Caco-2 (cell line): ENCODE measurements at regions not wholly inside any gene's neighbourhood (a gene's known extent, or its start where the extent isn't known, plus 50 kb on each side); places are given as distances from the start of the nearest gene placed in this dataset.

ENCODE experiments used
- BruUV-seq: library from RNA; stranded (reverse); fragments of 400-500 nt; replicated peaks from 2 replicates; lab custom pipeline; 2021; lab: Mats Ljungman, UMichigan
- CTCF ChIA-PET: fragments of 300-600 bp; sonication (Branson Sonifier 250); formaldehyde crosslinking; loops from one replicate; lab custom pipeline; 2022; ENCODE audit warnings: antibody characterized with exemption; lab: Charles Lee
- POLR2A ChIA-PET: fragments of 300-600 bp; sonication (Branson Sonifier 250); formaldehyde crosslinking; loops from one replicate; lab custom pipeline; 2022; ENCODE audit warnings: antibody characterized with exemption; lab: Charles Lee
- DNase-seq, 2 experiments: peaks; one replicate each; pipeline versions ENCODE4 v3.0.0 to v3.0.0-alpha.2; 2020 to 2022
- H3K27me3 ChIP-seq: replicated peaks from 2 replicates; pipeline ENCODE4 v1.6.0; 2011; ENCODE audit warnings: low read length; ENCODE audit not compliant: control insufficient read depth, insufficient read depth
- H3K36me3 ChIP-seq: 2 replicates; pipeline ENCODE4 v1.5.1; 2011; ENCODE audit warnings: low read length; ENCODE audit not compliant: control insufficient read depth, insufficient read depth
- H3K4me1 ChIP-seq: fragments of 250-450 bp; sonication (Bioruptor Pico); 2 replicates; pipeline ENCODE4 v1.5.1; 2020; ENCODE audit warnings: mild to moderate bottlenecking
- H3K4me3 ChIP-seq: 2 replicates; pipeline ENCODE4 v1.5.1; 2011; ENCODE audit warnings: low read depth, mild to moderate bottlenecking, control low read depth, low read length
- H3K9me3 ChIP-seq: fragments of 250-450 bp; sonication (Bioruptor Pico); 2 replicates; pipeline ENCODE4 v1.5.1; 2020; ENCODE audit warnings: mild to moderate bottlenecking, moderate library complexity
- H3K27ac Mint-ChIP-seq: one replicate; pipeline ENCODE4 v1.8.0; 2022; ENCODE audit warnings: mixed read lengths; ENCODE audit not compliant: unreplicated experiment
- H3K27me3 Mint-ChIP-seq: one replicate; pipeline ENCODE4 v1.8.0; 2022; ENCODE audit warnings: mixed read lengths; ENCODE audit not compliant: insufficient read depth, unreplicated experiment
- H3K36me3 Mint-ChIP-seq: one replicate; pipeline ENCODE4 v1.8.0; 2022; ENCODE audit warnings: mild to moderate bottlenecking, mixed read lengths; ENCODE audit not compliant: insufficient read depth, unreplicated experiment
- H3K4me1 Mint-ChIP-seq: one replicate; pipeline ENCODE4 v1.8.0; 2022; ENCODE audit warnings: low read depth, mixed read lengths; ENCODE audit not compliant: unreplicated experiment
- H3K4me3 Mint-ChIP-seq: one replicate; pipeline ENCODE4 v1.8.0; 2022; ENCODE audit warnings: mild to moderate bottlenecking, moderate library complexity, mixed read lengths; ENCODE audit not compliant: unreplicated experiment
- H3K9me3 Mint-ChIP-seq: one replicate; pipeline ENCODE4 v1.8.0; 2022; ENCODE audit warnings: mixed read lengths; ENCODE audit not compliant: unreplicated experiment
- intact Hi-C: fragments of 100-400 bp; cut with micrococcal nuclease; formaldehyde crosslinking; loops from one replicate; pipeline ENCODE4 v1.10.0; 2022; ENCODE audit not compliant: unreplicated experiment
- TF ChIP-seq, protein P1 (sequence below), 2 experiments: fragments of 200-600 bp in 1 of 2; IDR thresholded peaks; 1 replicate in 1 of 2; 2 replicates in 1 of 2; pipeline versions ENCODE4 v1.5.1 to v1.8.0; 2011 to 2022; ENCODE audit warnings: antibody characterized with exemption in 1 of 2, control low read depth in 1 of 2, inconsistent platforms in 1 of 2, low read depth in 1 of 2, low read length in 1 of 2, mild to moderate bottlenecking in 1 of 2, moderate library complexity in 1 of 2; ENCODE audit not compliant: insufficient read depth in 1 of 2, severe bottlenecking in 1 of 2, unreplicated experiment in 1 of 2

GRCh38 chrX:155695419-155695818 is 82.7 kb upstream of the TMLHE start:
- H3K27me3 ChIP-seq: no peaks in the 10 kb centered on the region
- BruUV-seq: no TSS peak
- ChIA-PET POLR2A (no interaction called here), CTCF (no interaction called here)
- no peak overlapping the region for H3K4me3 Mint-ChIP-seq
- no peak for DNase-seq
- TF ChIP-seq, protein P1, sequence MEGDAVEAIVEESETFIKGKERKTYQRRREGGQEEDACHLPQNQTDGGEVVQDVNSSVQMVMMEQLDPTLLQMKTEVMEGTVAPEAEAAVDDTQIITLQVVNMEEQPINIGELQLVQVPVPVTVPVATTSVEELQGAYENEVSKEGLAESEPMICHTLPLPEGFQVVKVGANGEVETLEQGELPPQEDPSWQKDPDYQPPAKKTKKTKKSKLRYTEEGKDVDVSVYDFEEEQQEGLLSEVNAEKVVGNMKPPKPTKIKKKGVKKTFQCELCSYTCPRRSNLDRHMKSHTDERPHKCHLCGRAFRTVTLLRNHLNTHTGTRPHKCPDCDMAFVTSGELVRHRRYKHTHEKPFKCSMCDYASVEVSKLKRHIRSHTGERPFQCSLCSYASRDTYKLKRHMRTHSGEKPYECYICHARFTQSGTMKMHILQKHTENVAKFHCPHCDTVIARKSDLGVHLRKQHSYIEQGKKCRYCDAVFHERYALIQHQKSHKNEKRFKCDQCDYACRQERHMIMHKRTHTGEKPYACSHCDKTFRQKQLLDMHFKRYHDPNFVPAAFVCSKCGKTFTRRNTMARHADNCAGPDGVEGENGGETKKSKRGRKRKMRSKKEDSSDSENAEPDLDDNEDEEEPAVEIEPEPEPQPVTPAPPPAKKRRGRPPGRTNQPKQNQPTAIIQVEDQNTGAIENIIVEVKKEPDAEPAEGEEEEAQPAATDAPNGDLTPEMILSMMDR (IDR thresholded peaks at IDR 0.05; ENCODE audit: insufficient read depth in 1 of 2, low read depth in 1 of 2, low read length in 1 of 2, severe bottlenecking in 1 of 2, unreplicated experiment in 1 of 2): no peak
- H3K27ac Mint-ChIP-seq: no peak overlapping the region
- H3K4me1 ChIP-seq: no peaks in the 10 kb centered on the region
- intact Hi-C loops: no loop called here
- no peaks in the 10 kb centered on the region for H3K36me3 Mint-ChIP-seq
- H3K4me3 ChIP-seq: no peak overlapping the region
- H3K4me1 Mint-ChIP-seq: no peaks in the 10 kb centered on the region
- H3K36me3 ChIP-seq: no peaks in the 10 kb centered on the region
- peaks cover 3% of the 10 kb centered on the region for H3K27me3 Mint-ChIP-seq
- no peaks in the 10 kb centered on the region for H3K9me3 Mint-ChIP-seq
- no peaks in the 10 kb centered on the region for H3K9me3 ChIP-seq

DNA sequence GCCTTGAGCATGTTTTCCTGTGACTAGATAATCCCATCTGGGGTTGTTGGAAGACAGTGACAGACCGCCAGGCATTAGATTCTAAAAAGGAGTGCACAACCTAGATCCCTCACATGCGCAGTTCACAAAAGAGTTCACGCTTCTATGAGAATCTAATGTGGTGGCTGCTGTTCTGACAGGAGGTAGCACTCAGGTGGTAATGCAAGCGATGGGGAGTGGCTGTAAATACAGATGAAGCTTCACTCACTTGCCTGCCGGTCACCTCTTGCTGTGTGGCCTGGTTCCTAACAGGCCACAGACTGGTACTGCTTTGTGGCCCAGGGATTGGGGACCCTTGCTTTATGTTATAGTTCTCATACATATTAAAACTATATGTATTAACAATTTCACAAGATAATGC is 81.9 kb upstream of the TMLHE start:
- H3K4me1 ChIP-seq: no peaks in the 10 kb centered on the region
- no TSS peak for BruUV-seq
- H3K36me3 ChIP-seq: no peaks in the 10 kb centered on the region
- ChIA-PET CTCF (no interaction called here), POLR2A (no interaction called here)
- Mint-ChIP-seq H3K27ac (no peak overlapping the region), H3K9me3 (no peaks in the 10 kb centered on the region), H3K27me3 (peaks cover 3% of the 10 kb centered on the region), H3K4me1 (no peaks in the 10 kb centered on the region), H3K4me3 (no peak overlapping the region), H3K36me3 (no peaks in the 10 kb centered on the region)
- DNase-seq: no peak
- TF ChIP-seq, protein P1 (IDR thresholded peaks at IDR 0.05; ENCODE audit: insufficient read depth in 1 of 2, low read depth in 1 of 2, low read length in 1 of 2, severe bottlenecking in 1 of 2, unreplicated experiment in 1 of 2): no peak
- no peaks in the 10 kb centered on the region for H3K9me3 ChIP-seq
- no peak overlapping the region for H3K4me3 ChIP-seq
- intact Hi-C loops: no loop called here
- no peaks in the 10 kb centered on the region for H3K27me3 ChIP-seq

GRCh38 chrX:155682834-155683233 is 70.1 kb upstream of the TMLHE start:
- POLR2A ChIA-PET: no interaction called here

More at GRCh38 chrX:155682834-155683233, 70.1 kb upstream of the TMLHE start:
- Histone ChIP-seq H3K9me3 (no peaks in the 10 kb centered on the region), H3K36me3 (no peaks in the 10 kb centered on the region), H3K4me3 (no peak overlapping the region), H3K4me1 (no peaks in the 10 kb centered on the region), H3K27me3 (no peaks in the 10 kb centered on the region)
- no TSS peak for BruUV-seq
- Mint-ChIP-seq H3K27me3 (no peaks in the 10 kb centered on the region), H3K27ac (no peak overlapping the region), H3K4me1 (no peaks in the 10 kb centered on the region), H3K36me3 (no peaks in the 10 kb centered on the region), H3K9me3 (no peaks in the 10 kb centered on the region), H3K4me3 (no peak overlapping the region)
- intact Hi-C loops: no loop called here
- CTCF ChIA-PET: no interaction called here
- no peak for DNase-seq
- TF ChIP-seq, protein P1 (IDR thresholded peaks at IDR 0.05; ENCODE audit: insufficient read depth in 1 of 2, low read depth in 1 of 2, low read length in 1 of 2, severe bottlenecking in 1 of 2, unreplicated experiment in 1 of 2): no peak
